COR-L47 (cell line): ENCODE measurements at regions not wholly inside any gene's neighbourhood (a gene's known extent, or its start where the extent isn't known, plus 50 kb on each side); places are given as distances from the start of the nearest gene placed in this dataset.
A peak's percentile ranks its signal among the peaks of the same experiment; 100 is the strongest.
"Not testable (repeated sequence)": the region's sequence is repeated elsewhere in the genome, so short reads cannot be mapped to it uniquely, and the experiment has no call there.

Experiments used
- DNase-seq: peaks from one replicate; lab custom pipeline; 2025; lab: John Stamatoyannopoulos, UW

DNA sequence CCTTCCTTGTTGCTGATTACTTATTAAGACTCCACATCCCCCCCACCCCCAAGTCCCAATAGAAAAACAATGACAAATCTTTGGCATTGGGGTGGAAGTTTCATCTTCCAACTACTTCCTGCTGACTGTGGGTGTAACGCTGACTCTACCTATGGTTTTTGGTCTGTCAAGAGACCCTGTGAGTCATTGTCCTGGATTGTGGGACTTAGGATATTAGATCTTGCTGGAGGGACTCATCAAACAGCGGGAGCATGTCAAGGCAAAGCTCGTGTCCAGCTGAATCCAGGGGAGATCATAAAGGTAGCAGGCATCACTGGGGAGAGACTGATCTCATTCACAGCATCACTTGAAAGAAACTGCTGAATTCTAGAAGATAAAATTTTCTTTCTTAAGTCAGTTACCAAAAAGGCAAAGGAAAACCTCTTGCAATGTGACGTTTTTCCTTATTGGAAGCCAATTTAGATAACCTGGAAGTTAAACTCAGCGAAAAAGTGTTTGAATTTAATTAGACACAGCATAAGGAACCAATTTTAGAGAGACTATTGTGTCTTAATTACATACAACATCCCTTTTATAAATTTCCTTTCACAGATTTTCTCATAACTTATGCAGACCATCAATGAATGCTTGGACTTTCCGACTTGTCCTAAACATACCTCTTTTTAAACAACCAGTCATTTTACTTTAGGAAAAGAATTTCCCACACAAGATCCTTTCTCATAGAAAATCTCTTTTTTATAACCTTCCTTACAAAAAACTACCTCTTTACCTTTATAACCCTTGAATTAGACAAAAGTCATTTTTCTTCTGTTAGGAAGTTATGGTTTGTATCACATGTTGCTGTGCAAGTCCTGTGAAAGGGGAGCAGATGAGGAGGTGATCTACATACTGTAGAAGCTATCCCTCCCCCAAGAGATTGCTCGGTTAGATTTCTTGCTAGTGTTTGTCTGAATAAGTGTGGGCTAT is 94.6 kb upstream of the SCAF11 start:
- no peak for DNase-seq

DNA sequence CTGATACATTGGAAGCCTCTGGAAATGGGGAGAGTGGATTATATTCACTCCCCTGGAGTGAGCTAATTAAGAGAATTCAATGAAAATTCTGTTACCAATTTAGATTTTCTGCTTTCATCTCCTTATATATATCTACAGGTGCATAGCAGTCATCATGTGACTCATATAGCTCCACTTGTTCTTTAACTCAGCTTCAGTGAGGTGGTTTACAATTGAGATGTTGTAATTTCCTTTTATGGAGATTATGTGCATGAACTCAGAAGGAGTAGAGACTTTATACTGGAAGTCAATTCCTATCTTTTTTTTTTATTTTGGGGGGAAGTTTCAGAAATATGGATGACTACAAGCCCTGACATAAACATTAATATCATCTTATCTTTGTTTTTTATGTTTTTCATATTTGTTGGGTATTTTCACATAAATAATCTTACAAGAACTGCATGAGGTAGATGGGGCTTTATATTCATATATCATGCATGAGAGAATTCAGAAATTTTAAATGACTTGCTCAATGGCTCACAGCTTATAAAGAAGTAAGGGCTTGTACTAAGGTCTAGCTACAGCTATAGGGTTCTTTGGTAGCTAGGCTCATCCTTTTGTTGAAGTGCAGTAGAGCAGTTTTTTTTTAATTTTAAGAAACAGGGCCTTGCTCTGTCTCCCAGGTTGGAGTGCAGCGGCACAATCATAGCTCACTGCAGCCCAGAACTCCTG is 92.3 kb upstream of the SCAF11 start:
- DNase-seq: no peak

DNA sequence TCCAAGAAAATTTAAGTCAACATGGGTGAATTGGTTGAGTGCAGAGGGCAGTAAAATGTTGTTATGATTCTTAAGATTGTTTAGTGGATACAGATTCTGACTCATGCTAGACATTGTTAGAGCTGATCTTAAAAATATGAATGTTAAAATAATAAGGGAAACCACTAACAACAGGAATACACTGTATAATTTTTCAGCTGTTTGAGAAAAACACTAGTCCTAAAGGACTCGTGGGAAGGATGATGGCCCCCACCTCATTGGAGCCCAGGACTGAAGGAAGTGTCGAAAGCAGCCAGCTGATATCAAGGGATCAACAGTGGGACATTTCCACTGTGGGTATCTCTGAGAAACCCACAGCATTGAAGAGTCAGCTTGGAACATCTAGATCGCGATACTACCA is 82.9 kb upstream of the SCAF11 start:
- DNase-seq: no peak

- DNase-seq: peak; percentile 61
Observed at GRCh38 chr12:46071769-46072624, 81.6 kb upstream of the SCAF11 start.

DNA sequence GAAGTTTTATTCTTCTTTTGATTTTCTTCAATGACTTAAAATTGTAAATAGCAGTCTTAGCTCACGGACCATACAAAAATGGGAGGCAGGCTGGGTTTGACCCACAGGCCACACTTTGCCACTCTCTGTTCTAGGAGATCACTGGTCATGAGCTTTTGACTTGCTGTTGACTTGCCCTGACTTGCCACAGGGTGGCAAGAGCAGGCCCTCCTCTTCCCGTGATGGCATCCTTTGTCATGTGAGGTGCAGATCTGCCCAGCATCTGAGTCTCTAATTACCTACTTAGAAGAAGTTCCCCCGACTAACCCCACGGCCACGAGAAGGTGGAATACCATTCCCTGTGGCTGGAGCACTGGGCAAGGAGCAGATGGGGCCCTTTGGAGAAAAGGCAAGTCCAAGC is 81.0 kb upstream of the SCAF11 start:
- DNase-seq: no peak

- no peak for DNase-seq
Observed at GRCh38 chr12:46067094-46067493, 76.7 kb upstream of the SCAF11 start.

DNA sequence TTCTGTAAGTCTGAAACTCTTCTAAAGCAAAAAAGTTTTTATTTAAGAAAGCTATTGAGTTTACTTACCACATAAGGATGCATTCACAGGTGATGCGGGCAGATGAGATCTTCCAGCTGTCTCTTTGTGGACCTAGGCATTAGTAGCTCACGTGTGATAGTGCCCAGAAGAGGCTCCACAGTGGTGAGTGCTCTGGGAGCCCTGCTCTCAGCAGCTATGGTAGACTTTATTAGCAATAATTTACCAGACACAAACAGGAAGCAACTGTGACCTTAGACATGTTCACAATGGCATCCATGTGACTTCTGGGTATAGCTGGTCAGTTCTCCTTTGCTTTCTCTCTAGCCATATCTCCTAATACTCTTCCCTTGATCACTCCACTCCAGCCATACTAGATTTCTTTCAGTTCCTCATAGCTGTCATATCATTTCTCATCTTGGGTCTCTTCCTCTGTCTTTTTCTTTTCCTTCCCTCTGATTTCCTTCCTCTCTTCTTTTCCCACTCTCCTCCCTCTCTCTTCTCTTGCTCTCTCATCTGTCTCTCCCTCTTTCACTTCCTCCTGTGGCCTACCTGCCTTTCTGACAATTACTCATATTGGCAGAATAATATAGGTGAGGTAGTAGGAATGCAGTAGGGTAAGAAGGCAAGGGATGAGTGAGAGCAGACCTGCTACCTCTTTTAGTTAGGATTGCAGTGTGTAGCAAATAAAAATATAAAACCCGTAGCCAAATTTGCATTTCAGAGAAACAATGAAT is 75.2 kb upstream of the SCAF11 start:
- DNase-seq: no peak

GRCh38 chr12:46064548-46064947 is 74.2 kb upstream of the SCAF11 start:
- DNase-seq: no peak

DNA sequence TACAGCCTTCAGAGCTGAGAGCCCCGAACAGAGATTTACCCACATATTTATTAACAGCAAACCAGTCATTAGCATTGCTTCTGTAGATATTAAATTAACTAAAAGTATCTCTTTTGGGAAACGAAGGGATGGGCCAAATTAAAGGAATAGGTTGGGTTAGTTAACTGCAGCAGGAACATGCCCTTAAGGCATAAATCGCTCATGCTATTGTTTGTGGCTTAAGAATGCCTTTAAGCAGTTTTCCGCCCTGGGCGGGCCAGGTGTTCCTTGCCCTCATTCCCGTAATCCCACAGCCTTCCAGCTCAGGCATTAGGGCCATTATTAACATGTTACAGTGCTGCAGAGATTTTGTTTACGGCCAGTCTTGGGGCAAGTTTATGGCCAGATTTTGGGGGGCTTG is 68.3 kb upstream of the SCAF11 start:
- DNase-seq: not testable (repeated sequence)

DNA sequence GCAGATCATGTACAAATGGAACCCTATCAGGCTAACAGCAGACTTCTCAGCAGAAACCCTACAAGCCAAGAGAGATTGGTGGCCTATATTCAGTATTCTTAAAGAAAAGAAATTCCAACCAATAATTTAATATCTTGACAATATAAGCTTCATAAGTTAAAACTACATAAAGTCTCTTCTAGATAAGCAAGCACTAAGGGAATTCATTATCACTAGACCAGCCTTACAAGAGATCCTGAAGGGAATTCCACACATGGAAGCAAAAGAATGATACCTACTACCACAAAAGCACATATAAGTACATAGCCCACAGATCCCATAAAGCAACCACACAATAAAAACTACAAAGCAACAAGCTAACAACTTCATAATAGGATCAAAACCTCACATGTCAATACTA is 60.4 kb upstream of the SCAF11 start:
- no peak for DNase-seq

DNA sequence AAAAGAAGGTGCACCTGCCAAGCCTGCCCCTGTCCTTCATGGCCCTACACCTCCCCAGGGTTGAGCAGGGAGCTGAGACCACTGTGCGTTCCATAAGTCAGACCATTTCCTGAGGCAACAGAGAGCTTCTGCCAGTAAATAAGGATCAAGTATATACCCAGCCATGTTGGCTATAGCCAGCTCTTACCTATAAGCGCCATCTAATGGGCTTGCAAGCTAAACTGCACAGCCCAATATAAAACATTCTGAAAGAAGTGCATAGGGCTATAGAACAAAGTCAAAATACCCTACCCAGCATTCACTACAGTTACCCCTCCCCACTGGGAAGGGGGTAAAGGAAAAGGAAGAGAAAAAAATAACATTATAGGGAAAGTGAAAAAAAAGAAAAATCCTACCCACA is 59.3 kb upstream of the SCAF11 start:
- peak; percentile 3 for DNase-seq

- DNase-seq: no peak
Observed at GRCh38 chr12:46046436-46046835, 56.1 kb upstream of the SCAF11 start.

- no peak for DNase-seq
Observed at GRCh38 chr12:46043972-46044520, 53.7 kb upstream of the SCAF11 start.
